Hematopoietic multipotent progenitor cell treated with erythropoietin and hydrocortisone succinate and interleukin-3 and kit ligand, for 15 days (in vitro differentiated cells): ENCODE measurements at regions not wholly inside any gene's neighbourhood (a gene's known extent, or its start where the extent isn't known, plus 50 kb on each side); places are given as distances from the start of the nearest gene placed in this dataset.

Experiments used
- DNase-seq: peaks from one replicate; pipeline ENCODE4 v3.0.0-alpha.2; 2015; ENCODE audit warnings: low spot score

GRCh38 chr10:3310016-3310784 is 137.6 kb upstream of the PITRM1 start:
- no peak for DNase-seq

- no peak for DNase-seq
Measured at GRCh38 chr10:3306050-3306449, 133.5 kb upstream of the PITRM1 start.

GRCh38 chr10:3295582-3296151 is 123.1 kb upstream of the PITRM1 start:
- DNase-seq = no peak

- DNase-seq = no peak
Measured at GRCh38 chr10:3294919-3295581, 122.5 kb upstream of the PITRM1 start.

- no peak for DNase-seq
Measured at GRCh38 chr10:3293581-3294431, 121.2 kb upstream of the PITRM1 start.

- no peak for DNase-seq
Measured at GRCh38 chr10:3292636-3293035, 120.1 kb upstream of the PITRM1 start.

GRCh38 chr10:3290550-3290949 is 118.0 kb upstream of the PITRM1 start:
- DNase-seq = no peak

GRCh38 chr10:3287572-3288445 is 115.2 kb upstream of the PITRM1 start:
- DNase-seq = no peak

GRCh38 chr10:3282674-3283017 is 110.1 kb upstream of the PITRM1 start:
- no peak for DNase-seq

- no peak for DNase-seq
Measured at GRCh38 chr10:3281941-3282673, 109.5 kb upstream of the PITRM1 start.

- no peak for DNase-seq
Measured at GRCh38 chr10:3278771-3279170, 106.2 kb upstream of the PITRM1 start.

GRCh38 chr10:3277566-3277965 is 105.0 kb upstream of the PITRM1 start:
- no peak for DNase-seq

- DNase-seq = no peak
Measured at GRCh38 chr10:3274414-3274813, 101.8 kb upstream of the PITRM1 start.

GRCh38 chr10:3273966-3274365 is 101.4 kb upstream of the PITRM1 start:
- no peak for DNase-seq

GRCh38 chr10:3272300-3272699 is 99.7 kb upstream of the PITRM1 start:
- no peak for DNase-seq

- DNase-seq = no peak
Measured at GRCh38 chr10:3271354-3272115, 99.0 kb upstream of the PITRM1 start.

- DNase-seq = no peak
Measured at GRCh38 chr10:3270577-3271316, 98.2 kb upstream of the PITRM1 start.

GRCh38 chr10:3268025-3268424 is 95.4 kb upstream of the PITRM1 start:
- no peak for DNase-seq

- no peak for DNase-seq
Measured at GRCh38 chr10:3265088-3265487, 92.5 kb upstream of the PITRM1 start.
